BE2C (cell line): ENCODE measurements at regions not wholly inside any gene's neighbourhood (a gene's known extent, or its start where the extent isn't known, plus 50 kb on each side); places are given as distances from the start of the nearest gene placed in this dataset.

Experiments used
- DNase-seq: peaks from one replicate; pipeline ENCODE4 v3.0.0-alpha.2; 2020
- H3K27me3 ChIP-seq: fragments of 250-450 bp; sonication (Bioruptor Pico); 2 replicates; pipeline ENCODE4 v1.5.1; 2020; ENCODE audit warnings: mild to moderate bottlenecking
- H3K36me3 ChIP-seq: fragments of 250-450 bp; sonication (Bioruptor Pico); 2 replicates; pipeline ENCODE4 v1.5.1; 2020; ENCODE audit warnings: mild to moderate bottlenecking
- H3K4me1 ChIP-seq: fragments of 250-450 bp; sonication (Bioruptor Pico); 2 replicates; pipeline ENCODE4 v1.5.1; 2020
- H3K4me3 ChIP-seq: 2 replicates; pipeline ENCODE4 v1.5.1; 2011; ENCODE audit warnings: low read depth, low read length
- H3K9me3 ChIP-seq: fragments of 250-450 bp; sonication (Bioruptor Pico); 2 replicates; pipeline ENCODE4 v1.5.1; 2020
- CTCF ChIP-seq: IDR thresholded peaks from 2 replicates; pipeline ENCODE4 v1.5.1; 2012; ENCODE audit warnings: mild to moderate bottlenecking, low read depth, low read length

DNA sequence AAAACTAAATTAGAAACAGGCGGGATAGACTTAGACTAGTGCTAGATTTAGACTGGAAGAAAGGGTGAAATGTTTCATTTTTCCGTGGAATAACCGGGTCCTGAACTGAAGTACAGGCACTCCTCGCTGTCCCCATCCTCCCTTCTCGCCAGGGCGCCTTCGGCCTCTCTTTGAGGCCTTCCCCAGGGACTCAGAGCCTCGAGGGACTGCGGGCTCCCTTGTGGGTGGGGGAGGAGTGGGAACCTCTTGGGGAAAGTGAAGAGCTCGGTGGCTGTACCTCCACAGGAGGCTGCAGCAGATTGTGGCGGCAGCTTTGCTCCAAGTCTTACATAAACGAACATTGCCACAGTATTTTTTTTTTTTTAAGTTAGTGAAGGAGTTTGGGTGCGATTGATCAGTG, 1988.8 kb upstream of the FLRT2 start:
- H3K36me3 ChIP-seq = no peaks in the 10 kb centered on the region

DNA sequence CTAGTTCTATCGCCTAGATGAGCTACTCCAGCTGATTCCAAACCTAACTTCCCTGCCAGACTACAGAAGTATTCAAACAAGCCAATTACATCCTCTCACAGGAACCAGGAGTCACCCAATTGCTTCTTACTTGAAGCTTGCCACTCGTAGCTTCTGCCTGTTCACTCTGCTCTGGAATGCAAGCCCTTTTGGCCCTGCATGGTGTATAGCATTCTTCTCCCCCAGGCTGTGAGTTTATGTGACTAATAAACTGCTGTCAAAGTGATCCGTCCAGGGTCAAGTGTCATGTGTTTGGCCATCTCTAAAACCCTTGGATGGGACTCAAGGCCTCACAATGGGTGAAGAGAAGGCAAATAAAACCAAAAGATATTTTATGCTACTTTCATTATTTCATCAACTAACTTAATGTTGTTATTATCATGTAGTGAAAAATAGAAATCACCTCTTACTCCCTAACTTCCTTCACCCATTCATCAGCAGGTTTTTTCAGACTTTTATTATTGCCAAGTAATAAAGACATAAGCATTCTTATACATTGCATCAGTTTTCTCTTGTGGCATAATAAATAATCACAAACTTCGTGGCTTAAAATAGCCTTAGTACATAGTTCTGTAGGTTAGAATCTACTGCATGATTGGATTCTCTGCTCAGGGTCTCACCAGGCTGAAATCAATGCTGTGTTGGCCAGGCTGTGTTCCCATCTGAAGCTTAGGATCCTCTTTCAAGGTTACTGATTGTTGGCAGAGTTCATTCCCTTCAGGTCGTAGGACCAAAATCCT, 1981.7 kb upstream of the FLRT2 start:
- no peak for TF ChIP-seq CTCF
- DNase-seq = no peak
- Histone ChIP-seq H3K9me3 (no peaks in the 10 kb centered on the region), H3K36me3 (no peaks in the 10 kb centered on the region), H3K27me3 (no peaks in the 10 kb centered on the region), H3K4me1 (no peaks in the 10 kb centered on the region), H3K4me3 (no peak overlapping the region)

More for the DNA sequence above, 1988.8 kb upstream of the FLRT2 start:
- DNase-seq = no peak
- no peak overlapping the region for H3K4me3 ChIP-seq
- TF ChIP-seq CTCF = no peak
- no peaks in the 10 kb centered on the region for H3K4me1 ChIP-seq
- H3K9me3 ChIP-seq = no peaks in the 10 kb centered on the region
- no peaks in the 10 kb centered on the region for H3K27me3 ChIP-seq

- Histone ChIP-seq H3K27me3 (no peaks in the 10 kb centered on the region), H3K4me3 (no peak overlapping the region), H3K36me3 (no peaks in the 10 kb centered on the region), H3K9me3 (no peaks in the 10 kb centered on the region), H3K4me1 (no peaks in the 10 kb centered on the region)
- TF ChIP-seq CTCF = no peak
- no peak for DNase-seq
Observed at GRCh38 chr14:83556065-83556464, 1973.9 kb upstream of the FLRT2 start.

DNA sequence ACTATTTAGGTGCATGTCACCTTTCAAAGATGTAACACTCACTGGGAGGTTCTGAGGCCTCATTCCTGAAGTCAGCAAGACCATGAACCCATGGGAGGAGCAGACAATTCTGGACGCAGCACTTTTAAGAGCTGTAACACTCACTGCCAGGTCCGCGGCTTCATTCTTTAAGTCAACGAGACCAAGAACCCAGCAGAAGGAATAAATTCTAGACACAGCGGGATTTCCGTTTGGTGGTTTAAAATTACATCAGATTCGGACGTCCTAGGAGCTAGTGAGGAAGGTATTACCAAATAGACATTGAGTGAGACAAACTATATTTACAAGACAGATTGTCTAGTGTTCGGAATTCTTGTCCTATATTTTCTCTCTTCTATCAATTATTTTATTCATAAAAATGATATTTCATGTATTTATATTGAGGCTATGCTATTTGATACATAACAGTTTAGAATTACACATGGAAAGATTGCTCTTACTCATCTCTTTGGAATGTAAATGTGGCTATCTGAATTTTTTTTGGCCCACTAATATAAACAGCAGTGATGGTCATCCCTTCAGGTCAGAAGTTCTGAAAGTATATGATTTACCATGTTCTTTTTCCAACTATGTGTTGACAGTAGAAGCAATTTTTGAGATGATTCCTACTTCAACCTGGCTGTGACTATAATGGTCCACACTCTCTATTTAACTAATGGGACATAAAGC, 1973.0 kb upstream of the FLRT2 start:
- no peak overlapping the region for H3K4me3 ChIP-seq
- no peaks in the 10 kb centered on the region for H3K27me3 ChIP-seq
- no peak for TF ChIP-seq CTCF
- H3K9me3 ChIP-seq = no peaks in the 10 kb centered on the region
- no peaks in the 10 kb centered on the region for H3K4me1 ChIP-seq
- H3K36me3 ChIP-seq = no peaks in the 10 kb centered on the region
- DNase-seq = no peak

DNA sequence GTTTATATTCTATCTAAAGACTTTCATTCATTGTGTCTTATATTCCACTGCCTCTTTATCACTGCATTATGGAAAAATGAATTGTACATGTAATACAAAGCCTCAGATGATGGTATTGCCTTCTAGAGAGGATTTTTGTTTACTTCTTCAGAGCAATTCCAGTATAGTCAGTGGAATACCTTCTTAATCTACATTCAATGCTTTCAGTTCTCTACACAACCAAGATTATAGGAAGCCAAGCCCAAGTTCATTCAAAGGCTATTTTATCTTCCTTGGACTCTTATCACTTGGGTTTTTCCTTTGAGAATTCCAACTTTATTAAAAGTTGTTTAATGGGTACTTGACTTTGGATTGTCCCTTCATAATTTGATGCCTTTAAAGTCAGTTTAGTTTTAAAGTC, 1971.0 kb upstream of the FLRT2 start:
- H3K27me3 ChIP-seq = no peaks in the 10 kb centered on the region
- H3K9me3 ChIP-seq = no peaks in the 10 kb centered on the region
- TF ChIP-seq CTCF = no peak
- no peaks in the 10 kb centered on the region for H3K36me3 ChIP-seq
- H3K4me1 ChIP-seq = no peaks in the 10 kb centered on the region
- DNase-seq = no peak
- H3K4me3 ChIP-seq = no peak overlapping the region

GRCh38 chr14:83559721-83560120, 1970.2 kb upstream of the FLRT2 start:
- Histone ChIP-seq H3K36me3 (no peaks in the 10 kb centered on the region), H3K9me3 (no peaks in the 10 kb centered on the region), H3K4me3 (no peak overlapping the region), H3K4me1 (no peaks in the 10 kb centered on the region), H3K27me3 (no peaks in the 10 kb centered on the region)
- DNase-seq = no peak
- TF ChIP-seq CTCF = no peak
